Activated CD4-positive, alpha-beta T cell treated with anti-CD3 and anti-CD28 coated beads, Interleukin-2, amount 50 U/mL, for 16 hours (primary cell): ENCODE measurements at regions not wholly inside any gene's neighbourhood (a gene's known extent, or its start where the extent isn't known, plus 50 kb on each side); places are given as distances from the start of the nearest gene placed in this dataset.
"Not testable (repeated sequence)": the region's sequence is repeated elsewhere in the genome, so short reads cannot be mapped to it uniquely, and the experiment has no call there.

Source experiments
- DNase-seq: peaks from one replicate; pipeline ENCODE4 v3.0.0-alpha.2; 2020

GRCh38 chr7:12007576-12007975, 175.6 kb upstream of the THSD7A start:
- no peak for DNase-seq

- no peak for DNase-seq
Observed at GRCh38 chr7:12013983-12014382, 182.0 kb upstream of the THSD7A start.

- no peak for DNase-seq
Observed at GRCh38 chr7:12016439-12016838, 184.4 kb upstream of the THSD7A start.

- DNase-seq, result no peak
Observed at GRCh38 chr7:12017046-12017445, 185.0 kb upstream of the THSD7A start.

- not testable (repeated sequence) for DNase-seq
Observed at GRCh38 chr7:12022011-12022410, 189.1 kb upstream of the TMEM106B start.

- DNase-seq, result no peak
Observed at GRCh38 chr7:12025246-12025645, 185.8 kb upstream of the TMEM106B start.

- no peak for DNase-seq
Observed at GRCh38 chr7:12028508-12028907, 182.6 kb upstream of the TMEM106B start.

GRCh38 chr7:12030116-12030515, 181.0 kb upstream of the TMEM106B start:
- DNase-seq, result no peak

- no peak for DNase-seq
Observed at GRCh38 chr7:12031186-12031585, 179.9 kb upstream of the TMEM106B start.

GRCh38 chr7:12031638-12032037, 179.5 kb upstream of the TMEM106B start:
- DNase-seq, result peak; percentile 15

GRCh38 chr7:12032146-12032545, 178.9 kb upstream of the TMEM106B start:
- DNase-seq, result no peak

GRCh38 chr7:12043457-12043856, 167.6 kb upstream of the TMEM106B start:
- DNase-seq, result not testable (repeated sequence)

GRCh38 chr7:12052211-12052610, 158.9 kb upstream of the TMEM106B start:
- DNase-seq, result no peak

GRCh38 chr7:12053561-12053960, 157.5 kb upstream of the TMEM106B start:
- DNase-seq, result no peak

GRCh38 chr7:12054830-12055229, 156.3 kb upstream of the TMEM106B start:
- DNase-seq, result no peak

GRCh38 chr7:12056381-12056780, 154.7 kb upstream of the TMEM106B start:
- DNase-seq, result no peak

GRCh38 chr7:12056977-12057376, 154.1 kb upstream of the TMEM106B start:
- DNase-seq, result no peak

GRCh38 chr7:12062062-12062461, 149.0 kb upstream of the TMEM106B start:
- no peak for DNase-seq

- no peak for DNase-seq
Observed at GRCh38 chr7:12064586-12065127, 146.4 kb upstream of the TMEM106B start.

GRCh38 chr7:12066004-12066403, 145.1 kb upstream of the TMEM106B start:
- no peak for DNase-seq

- peak; percentile 5 for DNase-seq
Observed at GRCh38 chr7:12066521-12066920, 144.6 kb upstream of the TMEM106B start.

GRCh38 chr7:12067156-12067831, 143.8 kb upstream of the TMEM106B start:
- DNase-seq, result peak; percentile 53

- no peak for DNase-seq
Observed at GRCh38 chr7:12069757-12070156, 141.3 kb upstream of the TMEM106B start.

- DNase-seq, result no peak
Observed at GRCh38 chr7:12074889-12075288, 136.2 kb upstream of the TMEM106B start.

GRCh38 chr7:12080006-12080405, 131.1 kb upstream of the TMEM106B start:
- no peak for DNase-seq
